Hepatocyte (in vitro differentiated cells): ENCODE measurements at regions not wholly inside any gene's neighbourhood (a gene's known extent, or its start where the extent isn't known, plus 50 kb on each side); places are given as distances from the start of the nearest gene placed in this dataset.

ENCODE experiments used
- CTCF ChIP-seq: fragments of 200-600 bp; sonication (generic); IDR thresholded peaks from 2 replicates; pipeline ENCODE4 v1.5.1; 2016; ENCODE audit warnings: antibody characterized with exemption, mild to moderate bottlenecking; ENCODE audit not compliant: poor library complexity
- EZH2 ChIP-seq: fragments of 200-600 bp; sonication (generic); IDR thresholded peaks from 2 replicates; pipeline ENCODE4 v1.6.1; 2016; ENCODE audit warnings: antibody characterized with exemption, mild to moderate bottlenecking, borderline replicate concordance
- EZH2phosphoT487 ChIP-seq: fragments of 200-600 bp; sonication (generic); IDR thresholded peaks from one replicate; pipeline ENCODE4 v1.6.1; 2018; ENCODE audit warnings: antibody characterized with exemption, mild to moderate bottlenecking, low read depth, moderate library complexity; ENCODE audit not compliant: unreplicated experiment, severe bottlenecking

GRCh38 chr3:35307296-35307695 is 332.0 kb upstream of the ARPP21 start:
- no peak for TF ChIP-seq CTCF
- no peak for TF ChIP-seq EZH2
- TF ChIP-seq EZH2phosphoT487, result no peak
